ENCODE measurements at regions not wholly inside any gene's neighbourhood (a gene's known extent, or its start where the extent isn't known, plus 50 kb on each side); places are given as distances from the start of the nearest gene placed in this dataset.

GRCh38 chr13:85019121-85019520, 780.1 kb downstream of the SLITRK6 start:
- TF ChIP-seq GATA3 (IDR thresholded peaks at IDR 0.05; ENCODE audit: low read depth, low read length) (no peak), GATA2 (IDR thresholded peaks at IDR 0.05; ENCODE audit: low read depth, low read length) (no peak)
